ENCODE measurements at regions not wholly inside any gene's neighbourhood (a gene's known extent, or its start where the extent isn't known, plus 50 kb on each side); places are given as distances from the start of the nearest gene placed in this dataset.
A peak's percentile ranks its signal among the peaks of the same experiment; 100 is the strongest.
"Not testable (repeated sequence)": the region's sequence is repeated elsewhere in the genome, so short reads cannot be mapped to it uniquely, and the experiment has no call there.

GRCh38 chr12:76971216-76971879, 92.5 kb upstream of the CSRP2 start:
- H3K27ac Mint-ChIP-seq; H3K36me3 Mint-ChIP-seq (ENCODE audit: low read depth); DNase-seq (ENCODE audit: low spot score); H3K4me1 Mint-ChIP-seq (ENCODE audit: low read depth); intact Hi-C loops (cut with micrococcal nuclease); H3K9me3 Mint-ChIP-seq; H3K27me3 Mint-ChIP-seq (ENCODE audit: low read depth): not testable (repeated sequence)
- H3K4me3 Mint-ChIP-seq (ENCODE audit: low read depth) = peak overlapping the region; percentile 62

GRCh38 chr12:76967181-76967885, 88.5 kb upstream of the CSRP2 start:
- Mint-ChIP-seq H3K4me1 (ENCODE audit: low read depth) (peaks cover 5% of the 10 kb centered on the region), H3K27ac (no peak overlapping the region), H3K9me3 (peaks cover 9% of the 10 kb centered on the region), H3K36me3 (ENCODE audit: low read depth) (no peaks in the 10 kb centered on the region), H3K27me3 (ENCODE audit: low read depth) (peaks cover 6% of the 10 kb centered on the region), H3K4me3 (ENCODE audit: low read depth) (no peak overlapping the region)
- no peak for DNase-seq (ENCODE audit: low spot score)
- intact Hi-C loops (cut with micrococcal nuclease) = no loop called here

- Mint-ChIP-seq H3K9me3 (peaks cover 6% of the 10 kb centered on the region), H3K27ac (no peak overlapping the region), H3K27me3 (ENCODE audit: low read depth) (peaks cover 6% of the 10 kb centered on the region), H3K4me1 (ENCODE audit: low read depth) (no peaks in the 10 kb centered on the region), H3K36me3 (ENCODE audit: low read depth) (no peaks in the 10 kb centered on the region), H3K4me3 (ENCODE audit: low read depth) (no peak overlapping the region)
- no peak for DNase-seq (ENCODE audit: low spot score)
- intact Hi-C loops (cut with micrococcal nuclease) = no loop called here
Measured at GRCh38 chr12:76964784-76965571, 86.2 kb upstream of the CSRP2 start.

DNA sequence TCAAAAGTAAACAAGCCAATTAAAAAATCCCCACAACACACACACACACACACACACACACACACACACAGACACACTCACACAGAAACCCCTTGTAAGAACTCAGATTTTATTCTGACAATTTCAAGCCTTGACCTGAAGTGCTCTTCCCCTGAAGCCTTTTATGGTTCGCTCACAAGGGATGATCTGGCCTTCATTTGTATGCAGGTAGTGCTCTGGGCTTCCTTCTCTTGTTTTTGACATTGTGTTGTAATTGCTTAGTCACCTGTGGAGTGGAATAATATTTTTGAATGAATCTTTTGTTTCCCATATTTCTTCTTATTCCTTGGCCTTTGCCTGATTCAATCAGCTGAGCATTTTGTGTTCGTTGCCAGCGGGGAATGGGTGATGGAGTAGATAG, 83.3 kb upstream of the CSRP2 start:
- H3K9me3 Mint-ChIP-seq = no peaks in the 10 kb centered on the region
- peaks cover 6% of the 10 kb centered on the region for H3K27me3 Mint-ChIP-seq (ENCODE audit: low read depth)
- intact Hi-C loops (cut with micrococcal nuclease) = no loop called here
- H3K36me3 Mint-ChIP-seq (ENCODE audit: low read depth) = no peaks in the 10 kb centered on the region
- H3K4me1 Mint-ChIP-seq (ENCODE audit: low read depth) = no peaks in the 10 kb centered on the region
- no peak overlapping the region for H3K4me3 Mint-ChIP-seq (ENCODE audit: low read depth)
- H3K27ac Mint-ChIP-seq = no peak overlapping the region
- no peak for DNase-seq (ENCODE audit: low spot score)

- Mint-ChIP-seq H3K27ac (no peak overlapping the region), H3K4me3 (ENCODE audit: low read depth) (no peak overlapping the region), H3K4me1 (ENCODE audit: low read depth) (no peaks in the 10 kb centered on the region), H3K9me3 (no peaks in the 10 kb centered on the region), H3K36me3 (ENCODE audit: low read depth) (no peaks in the 10 kb centered on the region), H3K27me3 (ENCODE audit: low read depth) (no peaks in the 10 kb centered on the region)
- DNase-seq (ENCODE audit: low spot score) = no peak
- intact Hi-C loops (cut with micrococcal nuclease) = no loop called here
Measured at GRCh38 chr12:76957301-76957700, 78.5 kb upstream of the CSRP2 start.

DNA sequence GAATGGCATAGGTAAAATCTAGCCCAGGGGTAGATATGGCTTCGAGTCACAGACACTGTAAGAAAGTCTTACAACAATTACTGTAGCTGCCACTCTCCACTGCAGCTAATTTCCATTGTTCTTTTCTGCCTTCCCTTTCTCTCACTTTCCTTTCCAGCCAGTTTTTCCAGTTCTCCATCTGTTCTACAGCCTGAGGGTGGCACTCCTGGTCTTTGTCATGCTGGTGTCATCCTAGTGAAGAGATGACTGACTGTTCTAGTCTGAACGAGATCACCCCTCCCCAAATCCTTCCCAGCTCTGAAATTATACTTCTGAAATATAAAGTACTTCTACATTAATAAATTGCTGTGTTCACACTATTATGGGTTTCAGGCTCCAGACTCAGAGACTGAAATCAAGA, 74.2 kb upstream of the CSRP2 start:
- H3K27me3 Mint-ChIP-seq (ENCODE audit: low read depth) = peaks cover 4% of the 10 kb centered on the region

DNA sequence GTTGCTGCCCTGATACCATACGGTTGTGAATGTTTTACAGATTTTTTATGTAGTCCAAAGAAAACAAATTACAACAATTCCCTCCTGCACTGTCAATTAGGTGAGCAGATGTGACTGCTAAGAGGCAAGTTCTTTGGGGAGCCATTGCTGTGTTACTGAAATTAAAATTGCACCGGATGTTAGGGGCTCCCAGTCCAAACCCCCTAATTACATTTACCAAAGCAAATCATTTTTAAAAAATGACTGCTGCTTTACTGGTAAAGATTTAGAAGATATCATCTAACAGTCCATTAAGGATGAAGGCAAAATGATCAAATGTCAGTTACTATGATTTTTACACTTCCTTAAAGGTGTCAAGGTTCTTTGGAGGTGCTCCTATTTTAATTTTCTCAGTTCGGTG, 70.1 kb upstream of the CSRP2 start:
- peaks cover 4% of the 10 kb centered on the region for H3K27me3 Mint-ChIP-seq (ENCODE audit: low read depth)
- no peak for DNase-seq (ENCODE audit: low spot score)
- no peaks in the 10 kb centered on the region for H3K4me1 Mint-ChIP-seq (ENCODE audit: low read depth)
- H3K4me3 Mint-ChIP-seq (ENCODE audit: low read depth) = no peak overlapping the region
- H3K9me3 Mint-ChIP-seq = no peaks in the 10 kb centered on the region
- intact Hi-C loops (cut with micrococcal nuclease) = no loop called here
- H3K36me3 Mint-ChIP-seq (ENCODE audit: low read depth) = no peaks in the 10 kb centered on the region
- H3K27ac Mint-ChIP-seq = no peak overlapping the region

More for the DNA sequence above, 74.2 kb upstream of the CSRP2 start:
- Mint-ChIP-seq H3K4me3 (ENCODE audit: low read depth) (no peak overlapping the region), H3K4me1 (ENCODE audit: low read depth) (no peaks in the 10 kb centered on the region), H3K27ac (no peak overlapping the region), H3K36me3 (ENCODE audit: low read depth) (no peaks in the 10 kb centered on the region), H3K9me3 (no peaks in the 10 kb centered on the region)
- no peak for DNase-seq (ENCODE audit: low spot score)
- intact Hi-C loops (cut with micrococcal nuclease) = no loop called here

- Mint-ChIP-seq H3K36me3 (ENCODE audit: low read depth) (no peaks in the 10 kb centered on the region), H3K4me3 (ENCODE audit: low read depth) (no peak overlapping the region), H3K27me3 (ENCODE audit: low read depth) (peaks cover 9% of the 10 kb centered on the region), H3K27ac (no peak overlapping the region), H3K9me3 (no peaks in the 10 kb centered on the region), H3K4me1 (ENCODE audit: low read depth) (no peaks in the 10 kb centered on the region)
- DNase-seq (ENCODE audit: low spot score) = no peak
- intact Hi-C loops (cut with micrococcal nuclease) = no loop called here
Measured at GRCh38 chr12:76947304-76947703, 68.5 kb upstream of the CSRP2 start.

DNA sequence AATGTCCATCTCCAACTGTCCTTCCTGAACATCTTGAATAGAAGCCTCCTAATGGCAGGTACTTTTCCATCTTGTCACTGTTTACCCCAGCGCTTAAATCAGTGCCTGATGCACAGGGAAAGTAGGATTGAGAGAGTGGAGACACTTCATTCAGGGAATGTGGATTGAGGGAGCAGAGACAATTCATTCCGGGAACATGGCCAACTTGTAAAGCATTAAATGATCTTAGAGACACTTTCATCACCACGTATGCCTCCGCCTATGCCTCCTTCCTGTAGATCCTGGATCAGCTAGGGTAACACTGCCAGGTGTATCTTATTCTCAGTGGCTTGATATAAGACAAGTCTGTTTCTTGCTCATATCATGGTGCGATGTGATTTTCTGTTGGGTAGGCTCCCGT, 67.6 kb upstream of the CSRP2 start:
- H3K9me3 Mint-ChIP-seq = no peaks in the 10 kb centered on the region
- H3K36me3 Mint-ChIP-seq (ENCODE audit: low read depth) = no peaks in the 10 kb centered on the region
- H3K27me3 Mint-ChIP-seq (ENCODE audit: low read depth) = peaks cover 12% of the 10 kb centered on the region
- no peak overlapping the region for H3K27ac Mint-ChIP-seq
- DNase-seq (ENCODE audit: low spot score) = no peak
- no peaks in the 10 kb centered on the region for H3K4me1 Mint-ChIP-seq (ENCODE audit: low read depth)
- H3K4me3 Mint-ChIP-seq (ENCODE audit: low read depth) = no peak overlapping the region
- intact Hi-C loops (cut with micrococcal nuclease) = no loop called here

GRCh38 chr12:76945867-76946266, 67.0 kb upstream of the CSRP2 start:
- intact Hi-C loops (cut with micrococcal nuclease) = no loop called here
- Mint-ChIP-seq H3K9me3 (no peaks in the 10 kb centered on the region), H3K36me3 (ENCODE audit: low read depth) (no peaks in the 10 kb centered on the region), H3K27ac (no peak overlapping the region), H3K4me3 (ENCODE audit: low read depth) (no peak overlapping the region), H3K4me1 (ENCODE audit: low read depth) (no peaks in the 10 kb centered on the region), H3K27me3 (ENCODE audit: low read depth) (peaks cover 12% of the 10 kb centered on the region)
- no peak for DNase-seq (ENCODE audit: low spot score)

- no peak for DNase-seq (ENCODE audit: low spot score)
- H3K27me3 Mint-ChIP-seq (ENCODE audit: low read depth) = peaks cover 8% of the 10 kb centered on the region
- H3K27ac Mint-ChIP-seq = no peak overlapping the region
- H3K36me3 Mint-ChIP-seq (ENCODE audit: low read depth) = no peaks in the 10 kb centered on the region
- no peak overlapping the region for H3K4me3 Mint-ChIP-seq (ENCODE audit: low read depth)
- no peaks in the 10 kb centered on the region for H3K4me1 Mint-ChIP-seq (ENCODE audit: low read depth)
- H3K9me3 Mint-ChIP-seq = no peaks in the 10 kb centered on the region
- intact Hi-C loops (cut with micrococcal nuclease) = no loop called here
Measured at GRCh38 chr12:76944892-76945291, 66.1 kb upstream of the CSRP2 start.

DNA sequence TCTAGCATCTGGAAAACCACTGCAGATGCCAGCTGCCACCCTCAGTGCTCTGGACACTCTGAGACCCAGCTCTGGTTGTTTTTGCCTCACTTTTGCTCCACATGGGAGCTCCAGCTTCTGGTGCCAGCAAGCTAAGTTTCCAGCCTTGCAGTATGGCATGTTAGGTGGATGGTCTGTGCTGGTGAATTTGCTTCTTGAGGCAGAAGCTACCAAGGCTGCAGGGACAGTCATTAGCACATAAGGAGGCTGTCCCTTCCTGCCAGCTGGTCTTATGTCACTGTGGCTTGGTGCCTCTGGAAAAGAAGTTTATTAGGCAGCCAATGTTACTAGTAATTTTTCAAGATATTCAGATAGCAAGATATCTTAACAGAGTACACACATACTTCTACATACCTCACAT, 64.2 kb upstream of the CSRP2 start:
- Mint-ChIP-seq H3K27me3 (ENCODE audit: low read depth) (peaks cover 12% of the 10 kb centered on the region), H3K4me1 (ENCODE audit: low read depth) (no peaks in the 10 kb centered on the region), H3K4me3 (ENCODE audit: low read depth) (no peak overlapping the region), H3K36me3 (ENCODE audit: low read depth) (no peaks in the 10 kb centered on the region), H3K9me3 (no peaks in the 10 kb centered on the region), H3K27ac (no peak overlapping the region)
- intact Hi-C loops (cut with micrococcal nuclease) = no loop called here
- no peak for DNase-seq (ENCODE audit: low spot score)

DNA sequence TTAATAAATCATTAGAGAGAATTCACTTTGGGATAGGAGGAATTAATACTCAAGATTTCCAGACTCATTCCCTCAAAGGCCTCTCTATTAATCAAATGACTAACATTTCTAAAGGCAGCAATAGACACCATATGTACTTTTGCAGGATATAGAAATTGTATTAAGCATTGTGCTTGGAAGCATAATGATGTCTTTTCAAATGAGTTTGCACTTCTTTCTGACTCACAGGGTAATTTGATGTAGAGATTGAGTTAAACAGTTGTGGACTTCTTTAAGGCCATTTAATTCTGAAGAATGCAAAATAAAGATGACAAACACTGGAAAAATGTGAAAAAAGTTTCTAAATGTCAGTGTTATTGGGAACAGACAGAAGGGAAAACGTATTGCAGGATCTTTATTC, 63.4 kb upstream of the CSRP2 start:
- DNase-seq (ENCODE audit: low spot score) = no peak
- Mint-ChIP-seq H3K27ac (no peak overlapping the region), H3K4me1 (ENCODE audit: low read depth) (no peaks in the 10 kb centered on the region), H3K4me3 (ENCODE audit: low read depth) (no peak overlapping the region), H3K27me3 (ENCODE audit: low read depth) (peaks cover 15% of the 10 kb centered on the region), H3K9me3 (no peaks in the 10 kb centered on the region), H3K36me3 (ENCODE audit: low read depth) (no peaks in the 10 kb centered on the region)
- intact Hi-C loops (cut with micrococcal nuclease) = no loop called here

Data from activated T-helper 2 cell treated with anti-CD3 and anti-CD28 coated beads, Interferon-gamma antibody, Interleukin-2, Interleukin-4, amounts not matched to agents 10 μg/mL and 5 μg/mL and 100 μg/mL, durations not matched to agents 14 hours and 24 hours and 36 hours (primary cell).